GM19452 (cell line): ENCODE measurements at regions not wholly inside any gene's neighbourhood (a gene's known extent, or its start where the extent isn't known, plus 50 kb on each side); places are given as distances from the start of the nearest gene placed in this dataset.
"Not testable (repeated sequence)": the region's sequence is repeated elsewhere in the genome, so short reads cannot be mapped to it uniquely, and the experiment has no call there.

Source experiments
- ATAC-seq: cut with Tn5 transposase; IDR thresholded peaks from one replicate; pipeline ENCODE4 v1.9.1; 2021; ENCODE audit not compliant: unreplicated experiment

DNA sequence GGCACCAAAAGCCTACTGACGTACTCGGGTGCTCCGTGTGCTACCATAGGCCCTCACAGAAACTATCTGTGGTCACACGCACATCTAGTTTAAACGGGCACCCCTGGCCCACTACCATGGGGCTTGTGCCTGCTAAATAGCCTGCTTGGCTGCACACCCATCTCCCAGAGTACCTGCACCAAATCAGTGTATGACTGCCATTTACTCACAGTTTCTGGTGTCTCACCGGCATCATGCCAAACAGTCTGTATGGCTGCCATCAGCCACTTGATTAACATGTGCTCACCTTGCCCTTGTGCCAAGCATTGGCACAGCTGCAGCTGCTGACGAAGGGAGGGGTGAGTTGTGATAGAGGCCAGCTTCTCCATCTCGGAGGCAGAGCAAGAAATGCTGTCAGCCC is 232.7 kb downstream of the IGSF11 start:
- no peak for ATAC-seq

DNA sequence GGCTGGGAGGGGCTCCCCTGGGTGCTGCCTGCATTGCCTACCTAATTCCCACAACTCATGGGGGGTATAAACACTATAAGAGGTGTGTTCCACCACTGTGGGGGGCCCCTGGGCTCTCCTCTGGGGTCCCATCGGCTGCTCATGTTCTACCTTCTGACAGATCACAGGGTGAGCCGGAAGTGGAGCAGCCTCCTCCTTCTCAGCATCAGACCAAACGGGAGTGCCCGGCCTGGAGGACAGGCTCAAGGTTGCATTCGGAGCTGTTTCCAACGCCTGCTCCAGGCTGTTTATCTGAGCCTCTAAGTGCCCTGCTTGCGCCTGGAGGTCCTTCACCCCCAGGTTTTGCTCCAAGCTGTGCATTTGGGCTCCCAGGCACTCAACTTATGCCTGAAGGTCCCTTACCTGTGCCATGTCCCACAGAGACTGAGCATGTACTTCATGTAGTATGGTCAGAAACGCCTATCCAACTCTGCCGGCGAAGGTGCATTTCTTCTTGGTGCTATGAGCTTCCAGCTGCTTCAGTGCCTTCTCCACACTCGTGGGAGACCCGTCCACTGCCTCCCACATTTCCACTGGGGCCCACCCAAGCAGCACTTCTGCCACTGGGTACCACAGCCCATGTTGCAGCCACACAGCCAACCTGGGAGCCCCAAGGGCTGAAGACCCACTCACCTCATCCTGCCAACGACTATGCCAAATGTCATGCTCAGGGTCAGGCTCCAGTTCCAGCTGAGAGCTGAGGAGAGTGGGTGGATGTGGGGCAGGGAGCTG is 232.1 kb downstream of the IGSF11 start:
- ATAC-seq: no peak

DNA sequence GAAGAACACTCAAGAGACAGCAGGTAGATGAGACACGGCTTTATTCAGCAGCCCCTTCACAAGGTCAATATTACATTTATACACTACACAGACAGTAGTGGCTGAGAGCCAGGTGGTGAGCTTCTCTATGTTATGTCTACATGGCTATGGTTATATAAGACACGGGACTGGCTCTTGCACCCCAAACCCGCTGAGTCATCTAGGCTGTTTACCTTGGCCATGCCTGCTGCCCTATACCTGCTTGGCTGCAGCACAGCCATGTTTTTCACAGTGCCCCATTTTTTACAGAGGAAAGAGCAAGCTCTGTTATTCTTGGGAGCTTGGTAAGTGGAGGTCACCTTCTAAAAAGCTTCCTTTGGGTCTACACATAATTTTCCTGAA is 231.6 kb downstream of the IGSF11 start:
- no peak for ATAC-seq

DNA sequence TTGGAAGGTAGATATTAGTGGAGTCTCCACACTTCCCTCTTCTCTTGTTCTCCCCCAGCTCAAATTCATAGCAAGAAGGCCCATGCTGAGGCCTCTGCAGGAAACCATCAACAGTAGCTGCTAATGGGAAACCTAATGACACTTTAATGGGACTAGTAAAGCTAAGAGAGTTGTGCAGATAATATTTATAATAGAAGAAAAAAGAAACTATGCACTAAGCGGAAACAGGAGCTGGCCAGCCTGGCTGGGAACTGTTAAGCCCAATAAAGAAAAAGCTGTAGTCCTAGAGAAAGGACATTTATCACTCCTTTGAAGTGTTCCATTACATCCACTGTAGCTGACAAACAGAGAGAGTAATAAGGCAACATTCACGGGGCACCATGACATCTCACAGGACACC is 229.6 kb downstream of the IGSF11 start:
- ATAC-seq: no peak

DNA sequence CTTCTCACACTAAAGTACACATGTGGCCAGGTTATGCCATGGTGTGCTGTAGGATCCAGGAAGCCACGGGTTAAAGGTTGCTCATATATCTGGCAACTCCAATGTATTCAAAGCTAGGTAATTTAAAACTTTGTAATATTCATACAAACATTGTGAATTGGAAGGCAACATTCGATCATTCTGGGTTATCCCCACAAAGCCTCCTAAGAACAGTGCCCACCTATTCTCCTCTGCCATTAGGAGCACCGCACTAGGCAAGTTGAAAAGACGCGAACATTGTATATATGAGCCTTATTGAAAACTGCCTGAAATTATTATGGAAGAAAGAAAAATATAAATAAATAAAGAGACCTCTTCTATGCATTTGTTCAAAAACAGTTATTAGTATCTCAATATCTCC is 228.2 kb downstream of the IGSF11 start:
- no peak for ATAC-seq

DNA sequence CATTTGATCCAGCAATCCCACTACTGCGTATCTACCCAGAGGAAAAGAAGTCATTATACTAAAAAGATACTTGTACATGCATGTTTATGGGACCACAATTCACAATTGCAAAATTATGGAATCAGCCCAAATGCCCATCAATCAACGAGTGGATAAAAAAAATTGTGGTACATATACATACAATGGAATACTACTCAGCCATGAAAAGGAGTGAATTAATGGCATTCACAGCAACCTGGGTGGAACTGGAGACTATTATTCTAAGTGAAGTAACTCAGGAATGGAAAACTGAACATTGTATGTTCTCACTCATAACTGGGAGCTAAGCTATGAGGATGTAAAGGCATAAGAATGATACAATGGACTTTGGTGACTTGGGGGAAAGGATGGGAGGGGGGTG is 227.3 kb downstream of the IGSF11 start:
- ATAC-seq: not testable (repeated sequence)

DNA sequence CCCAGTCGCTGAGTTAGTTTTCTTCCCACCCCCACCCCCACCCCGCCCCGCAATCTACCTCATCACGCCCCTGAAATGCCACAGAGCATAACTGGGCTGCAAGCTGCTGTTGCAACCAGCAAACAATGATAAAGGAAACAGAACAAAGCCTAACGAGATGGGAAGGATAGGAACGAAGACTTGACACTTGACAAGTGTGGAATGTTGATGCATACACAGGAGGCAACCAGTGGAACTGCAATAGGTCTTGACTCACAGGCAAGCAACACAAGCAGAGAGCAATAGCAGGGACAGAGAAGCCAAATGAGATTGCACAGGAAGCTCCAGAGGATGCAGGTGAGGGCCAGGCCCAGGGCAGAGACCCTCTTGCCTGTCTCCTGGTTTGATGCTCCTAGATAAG is 225.9 kb downstream of the IGSF11 start:
- ATAC-seq: no peak

DNA sequence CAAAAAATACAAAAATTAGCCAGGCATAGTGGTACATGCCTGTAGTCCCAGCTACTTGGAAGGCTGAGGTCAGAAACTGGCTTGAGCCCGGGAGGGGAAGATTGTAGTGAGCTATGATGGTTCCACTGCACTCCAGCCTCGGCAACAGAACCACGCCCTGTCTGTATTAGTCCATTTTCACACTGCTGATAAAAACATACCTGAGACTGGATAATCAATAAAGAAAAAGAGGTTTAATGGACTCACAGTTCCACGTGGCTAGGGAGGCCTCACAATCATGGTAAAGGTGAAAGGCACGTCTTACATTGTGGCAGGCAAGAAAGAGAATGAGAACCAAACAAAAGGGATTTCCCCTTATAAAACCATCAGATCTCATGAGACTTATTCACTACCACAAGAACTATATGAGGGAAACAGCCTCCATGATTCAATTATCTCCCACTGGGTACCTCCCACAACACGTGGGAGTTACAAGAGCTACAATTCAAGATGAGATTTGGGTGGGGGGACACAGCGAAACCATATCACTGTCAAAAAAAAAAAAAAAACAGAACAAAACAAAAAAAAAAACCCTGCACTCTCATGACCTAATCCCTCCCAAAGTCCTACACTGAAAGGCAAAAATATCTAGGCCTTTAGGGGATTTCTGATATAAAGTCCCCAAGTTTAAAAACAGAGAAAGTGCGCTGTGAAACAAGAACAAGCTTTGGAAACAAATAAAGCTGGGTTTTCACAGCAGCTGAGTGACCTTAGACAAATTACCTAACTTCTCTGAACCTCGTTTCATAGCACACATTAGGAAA is 224.7 kb downstream of the IGSF11 start:
- ATAC-seq: peak; percentile 39

DNA sequence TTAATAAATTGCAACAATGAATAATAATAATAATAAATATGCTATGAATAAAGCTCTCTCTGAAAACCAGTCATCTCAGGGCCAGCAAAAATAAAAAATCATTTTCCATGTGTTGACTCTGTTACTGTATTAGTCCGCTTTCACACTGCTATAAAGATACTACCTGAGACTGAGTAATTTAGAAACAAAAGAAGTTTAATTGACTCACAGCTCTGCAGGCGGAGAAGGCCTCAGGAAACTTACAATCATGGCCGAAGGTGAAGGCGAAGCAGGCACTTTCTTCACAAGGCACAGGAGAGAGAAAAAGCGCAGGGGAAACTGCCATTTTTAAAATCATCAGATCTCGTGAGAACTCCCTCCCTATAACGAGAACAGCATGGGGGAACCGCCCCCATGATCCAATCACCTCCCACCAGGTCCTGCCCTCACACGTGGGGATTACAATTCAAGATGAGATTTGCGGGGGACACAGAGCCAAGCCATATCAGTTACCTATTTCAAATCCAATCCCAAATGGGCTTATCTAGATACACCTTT is 224.1 kb downstream of the IGSF11 start:
- no peak for ATAC-seq

DNA sequence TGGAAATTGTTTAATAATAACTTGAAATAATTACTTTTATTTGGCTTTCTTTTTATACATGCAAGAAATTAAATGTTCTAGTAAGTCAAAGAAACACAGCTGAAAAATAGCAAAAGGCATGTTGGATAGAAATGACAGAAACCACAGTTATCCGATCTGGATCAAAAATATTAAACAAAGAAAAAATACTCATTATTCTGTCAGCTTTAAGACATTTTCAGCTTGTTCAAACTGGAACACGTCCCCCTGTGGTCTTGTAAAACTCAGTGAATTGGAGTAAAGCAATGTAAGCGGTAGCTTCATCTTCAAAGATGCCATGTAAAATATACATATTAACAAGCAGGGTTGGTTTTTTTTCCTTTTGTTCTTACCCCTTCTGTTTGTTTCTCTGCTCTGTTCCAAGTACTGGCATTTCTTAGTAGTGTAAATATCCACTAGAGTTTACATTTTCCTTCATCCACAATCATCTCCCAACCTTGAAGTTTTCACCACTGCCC is 223.4 kb downstream of the IGSF11 start:
- ATAC-seq: no peak

DNA sequence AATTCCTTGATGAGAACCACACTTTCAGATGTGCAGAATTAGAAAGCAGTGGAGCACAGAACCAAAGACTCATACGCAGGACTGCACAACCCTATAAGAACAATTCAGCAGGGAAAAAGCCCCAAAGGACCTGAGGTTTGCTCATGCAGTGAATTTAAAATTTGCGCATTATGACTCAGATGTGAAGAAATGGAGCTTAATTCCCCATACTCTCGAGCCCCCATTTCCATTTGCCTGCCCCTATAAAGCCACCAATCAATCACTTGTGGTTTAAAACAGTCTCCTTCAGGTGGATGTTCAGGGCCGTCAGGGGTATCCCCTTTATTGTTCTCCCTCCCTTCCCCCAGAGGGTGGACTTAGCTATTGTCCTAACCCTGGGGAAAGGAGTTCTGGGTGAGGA is 221.2 kb downstream of the IGSF11 start:
- no peak for ATAC-seq

DNA sequence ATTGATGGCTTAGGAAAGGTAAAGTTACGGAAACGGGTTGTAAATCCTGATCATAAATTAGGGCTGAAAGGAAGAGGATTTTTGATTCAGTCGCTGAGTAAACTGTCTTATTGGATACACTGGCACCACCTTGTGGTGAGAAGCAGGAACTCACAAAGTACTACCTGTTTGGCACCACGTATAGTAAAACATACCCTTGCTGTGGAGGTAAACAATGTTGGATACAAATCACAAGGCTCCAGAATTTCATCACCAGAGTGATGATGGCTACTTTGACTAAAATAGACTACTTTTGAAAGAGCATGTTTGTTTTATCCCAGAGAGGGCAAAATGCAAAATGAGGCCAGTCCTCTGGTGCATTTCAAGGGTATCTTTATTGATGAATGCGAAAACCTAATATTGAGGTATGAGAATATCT is 216.9 kb downstream of the IGSF11 start:
- ATAC-seq: peak; percentile 84

DNA sequence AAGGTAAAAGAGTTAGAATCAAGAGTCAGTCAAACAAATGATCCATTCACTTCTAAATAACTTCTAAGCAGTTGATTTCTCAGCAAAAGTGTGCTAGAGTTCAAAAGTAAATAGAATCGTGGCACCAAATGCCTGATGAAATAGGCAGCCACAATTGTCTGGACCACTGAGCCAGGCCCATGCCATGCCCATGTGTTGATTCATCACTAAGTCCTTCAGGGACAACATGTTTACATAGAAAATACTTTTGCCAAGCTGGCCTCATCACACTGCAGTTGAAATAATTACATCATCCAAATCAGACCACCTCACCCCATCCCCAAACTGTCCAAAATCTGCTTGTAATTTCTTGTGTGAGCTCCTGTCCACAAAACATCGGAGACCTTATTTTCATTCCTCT is 216.3 kb downstream of the IGSF11 start:
- no peak for ATAC-seq

DNA sequence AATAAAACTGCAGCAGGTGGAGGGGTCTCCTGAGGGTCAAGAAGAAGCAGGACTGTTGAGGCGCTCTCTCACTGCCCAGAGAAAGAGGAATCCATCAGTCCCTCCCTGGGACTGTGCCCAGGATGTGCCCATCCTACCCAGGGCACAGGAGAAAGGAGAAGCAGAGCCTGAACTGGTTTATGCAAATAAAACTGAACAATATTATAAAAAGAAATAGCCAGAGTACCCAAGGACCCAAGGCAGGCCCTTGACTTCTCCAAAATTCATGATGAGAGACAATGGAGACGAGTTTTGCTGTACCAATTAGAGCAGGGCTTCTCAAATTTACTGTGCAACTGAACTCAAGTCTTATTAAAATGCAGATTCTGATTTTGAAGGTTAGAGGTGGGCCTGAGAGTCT is 211.0 kb downstream of the IGSF11 start:
- ATAC-seq: no peak

DNA sequence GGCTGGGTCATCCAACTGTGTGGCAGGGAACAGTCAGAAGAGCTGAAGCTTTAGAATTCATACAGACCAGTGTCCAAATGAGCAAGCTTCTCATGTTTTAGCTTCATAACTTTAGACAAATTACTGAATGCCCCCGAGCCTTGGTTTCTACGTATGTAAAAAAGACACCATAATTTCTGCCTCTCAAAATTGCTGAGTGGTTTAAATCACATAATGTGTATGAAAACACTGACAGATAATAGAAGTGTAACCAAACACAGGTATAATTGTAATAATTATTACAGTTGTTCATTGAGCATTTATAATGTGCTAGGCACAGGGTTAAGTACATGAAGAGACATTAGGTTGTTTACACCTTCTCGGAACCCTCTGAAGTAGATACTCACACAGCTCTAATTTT is 207.2 kb downstream of the IGSF11 start:
- no peak for ATAC-seq

DNA sequence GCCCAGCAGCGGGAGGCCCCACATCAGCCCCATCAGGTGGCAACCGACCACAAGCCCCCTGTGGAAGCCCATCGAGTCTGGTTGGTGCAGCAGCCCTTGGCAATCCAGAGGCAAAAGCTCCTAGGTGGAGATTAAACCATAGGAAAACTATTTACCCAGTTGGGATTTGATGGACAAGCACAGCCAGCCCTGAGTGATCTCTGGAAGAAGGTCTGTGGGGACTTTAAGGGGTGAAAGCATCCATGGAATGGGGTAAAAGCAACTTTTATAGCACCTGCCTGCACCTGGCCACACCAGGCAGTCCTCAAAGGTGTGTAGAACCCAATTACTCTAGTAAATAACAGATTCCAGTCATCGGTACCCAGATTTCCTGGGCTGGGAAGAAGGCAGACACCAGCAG is 206.3 kb downstream of the IGSF11 start:
- no peak for ATAC-seq

DNA sequence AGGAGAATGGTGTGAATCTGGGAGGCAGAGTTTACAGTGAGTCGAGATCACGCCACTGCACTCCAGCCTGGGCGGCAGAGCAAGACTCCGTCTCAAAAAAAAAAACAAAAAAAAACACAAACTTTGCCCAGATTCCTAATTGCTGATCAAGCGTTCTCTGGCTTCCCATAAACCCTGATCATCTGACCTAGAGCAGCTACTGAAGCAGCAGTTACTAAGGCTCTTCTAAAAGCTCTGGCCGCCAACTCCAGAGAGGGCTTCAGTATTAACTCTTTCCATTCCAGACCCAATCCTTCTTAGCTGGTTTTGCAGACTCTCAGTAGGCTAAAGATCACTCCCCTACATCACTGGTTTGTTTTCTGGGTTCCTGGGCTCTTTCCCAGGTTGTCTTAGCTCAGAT is 201.6 kb downstream of the IGSF11 start:
- no peak for ATAC-seq

DNA sequence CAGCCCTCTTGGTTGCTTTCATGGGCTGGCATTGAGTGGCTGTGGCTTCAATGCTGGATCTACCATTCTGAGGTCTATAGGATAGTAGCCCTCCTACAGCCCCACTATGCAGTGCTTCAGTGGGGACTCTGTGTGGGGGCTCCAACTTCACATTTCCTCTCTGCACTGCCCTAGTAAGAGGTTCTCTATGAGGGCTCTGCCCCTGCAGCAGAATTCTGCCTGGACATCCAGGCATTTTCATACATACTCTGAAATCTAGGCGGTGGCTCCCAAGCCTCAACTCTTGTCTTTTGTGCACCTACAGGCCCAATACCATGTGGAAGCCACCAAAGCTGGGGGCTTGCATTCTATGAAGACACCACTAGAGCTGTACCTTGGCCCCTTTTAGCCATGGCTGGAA is 195.8 kb downstream of the IGSF11 start:
- no peak for ATAC-seq

DNA sequence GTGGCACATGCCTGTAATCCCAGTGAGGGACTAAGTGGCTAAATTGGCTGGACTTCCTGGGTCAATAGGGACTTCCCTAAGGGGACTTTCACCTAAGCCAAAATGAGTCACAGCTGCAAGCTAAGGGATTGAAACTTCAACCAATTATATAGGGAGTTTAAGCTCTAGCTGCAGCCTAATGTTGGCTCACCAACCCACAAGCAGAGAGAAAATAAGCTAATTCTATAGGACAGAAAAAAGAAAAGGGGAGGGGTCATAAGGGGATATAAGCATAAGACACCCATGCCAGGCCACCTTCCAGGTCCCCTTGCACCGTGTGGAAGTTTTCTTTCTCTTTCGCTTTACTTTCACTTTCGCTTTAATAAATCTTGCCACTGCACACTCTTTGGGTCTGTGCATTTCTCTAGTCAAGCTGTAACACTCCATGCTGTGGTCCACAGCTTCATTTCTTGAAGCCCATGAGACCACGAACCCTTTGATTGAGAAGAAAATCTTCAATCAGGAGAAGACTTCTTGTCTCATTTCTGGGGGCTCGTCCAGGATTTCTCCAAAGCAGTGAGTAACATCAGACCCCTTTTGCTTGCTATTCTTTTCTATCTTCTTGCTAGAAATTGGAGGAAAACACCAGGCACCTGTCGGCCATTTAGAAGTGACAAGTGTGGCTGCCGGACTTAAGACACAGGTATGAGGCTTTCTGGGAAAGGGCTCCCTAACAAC is 192.3 kb downstream of the IGSF11 start:
- peak; percentile 47 for ATAC-seq

DNA sequence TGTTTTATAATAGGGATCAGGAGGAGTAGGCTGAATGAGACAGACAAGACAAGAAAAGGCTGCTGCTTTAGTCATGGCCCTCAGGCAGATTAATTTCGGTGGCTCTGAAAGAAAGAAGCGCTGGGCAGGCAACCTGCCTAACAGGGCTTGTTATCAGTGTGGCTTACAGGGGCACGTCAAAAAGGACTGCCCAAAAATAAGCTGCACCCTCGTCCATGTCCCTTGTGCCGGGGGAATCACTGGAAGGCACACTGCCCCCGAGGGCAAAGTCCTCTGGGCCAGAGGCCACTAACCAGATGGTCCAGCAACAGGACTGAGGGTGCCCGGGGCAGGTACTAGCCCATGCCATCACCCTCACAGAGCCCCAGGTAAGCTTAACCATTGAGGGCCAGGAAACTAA is 188.5 kb downstream of the IGSF11 start:
- ATAC-seq: no peak
